ENCODE measurements at regions not wholly inside any gene's neighbourhood (a gene's known extent, or its start where the extent isn't known, plus 50 kb on each side); places are given as distances from the start of the nearest gene placed in this dataset.

GRCh38 chr19:32273483-32273882 is 71.9 kb upstream of the ZNF507 start:
- TF ChIP-seq POLR2AphosphoS5 (IDR thresholded peaks at IDR 0.05) (no peak), POLR2A (IDR thresholded peaks at IDR 0.05) (no peak), CTCF (IDR thresholded peaks at IDR 0.05) (no peak), EP300 (IDR thresholded peaks at IDR 0.05) (no peak)

Measured in upper lobe of left lung (tissue), 4 donors.